M059J (cell line): ENCODE measurements at regions not wholly inside any gene's neighbourhood (a gene's known extent, or its start where the extent isn't known, plus 50 kb on each side); places are given as distances from the start of the nearest gene placed in this dataset.
A peak's percentile ranks its signal among the peaks of the same experiment; 100 is the strongest.
"Not testable (repeated sequence)": the region's sequence is repeated elsewhere in the genome, so short reads cannot be mapped to it uniquely, and the experiment has no call there.

Source experiments
- DNase-seq: peaks from one replicate; pipeline ENCODE4 v3.0.0-alpha.2; 2012; ENCODE audit warnings: low read depth

- DNase-seq = no peak
Measured at GRCh38 chr2:52017646-52018235, 985.8 kb upstream of the NRXN1 start.

- not testable (repeated sequence) for DNase-seq
Measured at GRCh38 chr2:52006821-52007366, 975.0 kb upstream of the NRXN1 start.

DNA sequence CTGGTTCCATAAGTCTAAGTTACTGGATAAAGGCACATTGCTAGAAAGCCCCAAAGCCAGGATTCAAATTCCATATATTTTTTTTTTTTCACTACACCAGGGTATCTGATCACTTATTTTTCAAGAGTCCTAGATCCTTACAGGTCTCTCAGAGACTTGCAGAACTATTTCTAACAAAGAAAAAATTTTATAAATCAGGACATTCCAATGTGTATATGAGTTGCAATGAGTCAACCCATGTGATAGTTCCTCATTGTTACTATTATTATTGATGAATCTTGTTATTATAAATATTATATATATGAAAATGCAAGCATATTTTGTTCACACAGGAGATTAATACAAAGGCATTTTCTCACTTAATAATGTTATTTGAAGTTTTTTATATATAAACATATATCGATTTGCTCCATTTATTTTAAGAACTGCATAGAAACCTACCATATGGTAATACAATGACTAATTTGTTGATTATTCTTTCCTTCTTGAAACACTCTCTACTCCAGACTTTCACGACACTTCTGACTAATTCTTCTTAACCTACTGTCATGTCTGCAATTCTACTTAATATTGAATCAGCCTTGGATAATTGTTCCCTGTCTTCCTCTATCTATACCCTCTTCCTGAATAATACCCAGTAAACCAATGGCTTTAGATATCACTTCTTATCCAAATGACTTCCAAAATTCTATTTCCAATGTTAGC, 968.4 kb upstream of the NRXN1 start:
- DNase-seq = no peak

DNA sequence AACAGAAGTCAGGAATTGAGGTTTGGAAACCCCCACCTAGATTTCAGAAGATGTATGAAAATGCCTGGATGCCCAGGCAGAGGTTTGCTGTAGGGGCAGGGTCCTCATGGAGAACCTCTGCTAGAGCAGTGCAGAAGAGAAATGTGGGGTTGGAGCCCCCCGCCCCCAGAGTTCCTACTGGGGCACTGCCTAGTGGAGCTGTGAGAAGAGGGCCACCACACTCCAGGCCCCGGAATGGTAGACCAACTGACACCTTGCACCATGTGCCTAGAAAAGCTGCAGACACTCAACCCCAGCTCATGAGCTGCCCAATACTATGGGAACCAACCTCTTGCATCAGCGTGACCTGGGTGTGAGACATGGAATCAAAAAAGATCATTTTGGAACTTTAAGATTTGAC, 967.0 kb upstream of the NRXN1 start:
- no peak for DNase-seq

- DNase-seq = no peak
Measured at GRCh38 chr2:51997571-51997970, 965.6 kb upstream of the NRXN1 start.

GRCh38 chr2:51995293-51995692, 963.4 kb upstream of the NRXN1 start:
- peak; percentile 38 for DNase-seq

- no peak for DNase-seq
Measured at GRCh38 chr2:51994123-51994763, 962.3 kb upstream of the NRXN1 start.

DNA sequence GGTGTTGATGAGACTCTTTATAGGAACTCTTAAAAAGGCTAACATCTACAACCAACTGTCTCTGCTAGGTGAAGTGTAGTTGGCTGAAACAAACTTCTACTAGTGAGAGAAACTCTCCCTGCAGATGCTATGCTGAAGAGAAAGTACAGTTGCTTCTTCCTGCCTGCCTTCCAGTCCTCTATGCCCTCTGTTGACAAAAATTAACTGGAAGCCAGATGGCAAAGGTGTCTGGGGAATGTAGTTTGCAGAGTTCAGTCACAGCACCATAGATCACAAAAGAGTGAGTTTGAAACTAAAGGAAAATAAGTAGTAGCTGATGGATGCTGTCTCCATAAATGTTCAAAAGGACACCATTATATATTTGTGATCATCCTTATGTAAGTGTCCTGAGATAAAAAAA, 958.8 kb upstream of the NRXN1 start:
- no peak for DNase-seq

DNA sequence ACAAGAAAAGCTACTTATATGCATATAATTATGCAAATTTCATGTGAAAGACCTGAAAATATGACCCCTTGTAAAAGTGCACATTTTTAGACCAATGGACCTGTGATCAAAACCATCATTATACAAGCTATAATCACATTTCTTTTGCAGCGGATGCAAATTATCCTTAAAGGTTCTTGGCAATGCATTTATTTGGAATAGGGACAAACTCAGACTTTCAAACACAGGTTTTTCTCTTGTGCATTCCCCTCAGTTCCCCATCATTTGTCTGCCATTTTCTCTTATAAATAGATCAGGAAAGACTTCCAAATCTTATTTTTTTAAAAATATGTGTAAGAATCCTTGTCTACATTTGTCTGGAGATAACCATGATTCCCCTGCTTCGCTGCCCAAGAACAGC, 954.2 kb upstream of the NRXN1 start:
- DNase-seq = no peak

DNA sequence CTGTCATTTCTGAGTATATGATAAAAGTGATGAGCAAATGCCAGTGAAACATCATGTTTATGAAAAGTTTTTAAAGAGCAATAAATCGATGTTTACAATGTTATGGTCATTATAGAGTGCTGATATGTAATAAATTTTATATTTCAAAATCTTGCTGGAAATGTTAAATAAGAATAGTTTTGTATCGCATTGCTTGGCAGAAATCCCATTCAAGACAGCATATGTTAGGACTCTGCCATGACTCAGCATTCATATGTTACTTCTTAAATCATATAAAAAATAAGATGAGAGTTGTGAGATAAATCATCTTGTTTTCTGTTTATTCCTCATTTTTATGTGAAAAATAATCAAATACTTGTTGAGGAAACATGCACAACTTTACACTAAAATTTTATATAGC, 949.9 kb upstream of the NRXN1 start:
- DNase-seq = no peak

DNA sequence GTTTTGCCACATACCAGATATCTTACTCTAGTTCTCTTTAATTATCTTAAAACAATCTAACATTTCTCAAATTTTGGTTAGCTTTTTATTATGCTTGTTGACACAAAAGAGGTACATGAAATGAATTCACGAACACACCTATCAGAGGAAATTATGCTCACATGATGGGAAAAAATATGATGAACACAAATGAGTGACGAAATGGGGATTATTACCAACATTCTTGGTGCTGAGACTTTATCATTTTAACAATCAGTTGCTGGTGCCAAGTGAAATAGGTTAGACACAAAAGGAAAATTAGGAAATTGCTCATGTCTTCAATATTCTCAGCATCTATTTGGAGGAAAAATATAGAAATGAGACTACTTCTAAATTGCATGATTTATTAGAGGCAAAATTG, 944.7 kb upstream of the NRXN1 start:
- DNase-seq = no peak

GRCh38 chr2:51971136-51971535, 939.2 kb upstream of the NRXN1 start:
- DNase-seq = no peak

DNA sequence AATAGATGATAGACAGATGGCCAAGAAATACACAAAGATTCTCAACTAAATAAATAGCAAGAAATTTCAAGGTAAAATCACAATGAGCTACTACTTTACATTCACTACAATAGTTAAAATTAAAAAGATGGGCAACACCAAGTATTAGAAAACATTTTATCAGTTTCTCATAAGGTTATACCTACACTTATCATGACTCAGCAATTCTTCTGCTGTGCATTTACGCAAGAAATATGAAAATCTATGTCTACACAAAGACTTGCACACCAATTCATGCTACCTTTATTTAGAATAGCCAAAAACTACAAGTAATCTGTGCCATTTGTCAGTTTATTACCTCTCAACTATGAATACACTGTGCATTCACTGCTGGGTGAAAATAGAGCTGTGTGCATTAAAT, 937.4 kb upstream of the NRXN1 start:
- DNase-seq = no peak

GRCh38 chr2:51960841-51961335, 929.0 kb upstream of the NRXN1 start:
- no peak for DNase-seq

DNA sequence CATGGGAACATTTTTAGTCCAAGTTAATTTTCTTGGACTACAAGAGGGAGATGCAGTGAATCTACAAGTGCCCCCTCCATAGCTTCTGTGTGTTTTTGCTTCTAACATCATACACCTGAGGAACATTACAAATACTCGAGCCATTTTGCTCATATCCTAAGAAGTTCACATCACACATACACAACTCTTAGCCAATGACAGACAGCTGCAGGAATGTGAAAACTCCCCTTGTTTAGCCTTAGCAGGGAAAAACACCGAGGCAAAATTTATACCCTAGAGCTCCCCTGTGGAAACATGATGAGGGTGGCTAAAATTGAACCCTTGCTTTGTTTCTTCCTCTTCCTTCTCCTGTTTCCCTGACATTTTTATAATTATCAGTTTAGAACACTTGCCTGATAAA, 928.3 kb upstream of the NRXN1 start:
- DNase-seq = no peak

DNA sequence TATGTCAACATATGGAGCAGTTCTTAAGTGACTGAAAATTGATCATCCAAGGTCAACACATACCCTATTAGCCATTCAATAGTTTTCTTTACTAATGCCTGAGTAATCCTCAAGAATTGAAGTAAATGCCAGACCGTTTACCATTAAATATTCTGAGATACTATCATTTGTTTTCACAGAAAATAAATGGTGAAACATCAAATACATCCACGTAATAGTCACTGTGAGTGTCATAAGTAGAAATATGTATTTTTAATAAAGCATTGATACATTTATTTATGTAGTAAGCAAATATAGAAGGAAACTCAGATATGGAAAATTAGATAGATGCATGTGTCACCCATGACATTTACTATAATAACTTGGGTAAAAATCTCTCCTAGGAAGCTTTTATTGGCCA, 927.8 kb upstream of the NRXN1 start:
- no peak for DNase-seq

DNA sequence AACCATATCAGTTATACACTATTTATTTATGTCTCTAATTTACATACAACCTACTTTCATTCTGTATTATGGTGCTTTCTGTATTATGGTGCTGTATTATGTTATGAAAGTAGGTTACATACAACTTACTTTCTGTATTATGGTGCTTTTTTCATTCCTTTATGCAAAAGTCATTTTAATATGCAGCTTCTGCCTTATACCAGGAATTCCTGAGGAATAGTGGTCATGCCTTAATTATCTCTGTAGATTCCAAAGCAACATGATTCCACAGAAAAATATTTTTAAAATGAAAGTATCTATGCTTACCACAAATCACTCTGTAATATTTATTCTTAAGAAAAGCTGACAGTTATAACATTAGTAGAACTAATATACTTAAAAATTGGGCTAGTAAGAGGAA, 922.0 kb upstream of the NRXN1 start:
- peak; percentile 0 for DNase-seq

DNA sequence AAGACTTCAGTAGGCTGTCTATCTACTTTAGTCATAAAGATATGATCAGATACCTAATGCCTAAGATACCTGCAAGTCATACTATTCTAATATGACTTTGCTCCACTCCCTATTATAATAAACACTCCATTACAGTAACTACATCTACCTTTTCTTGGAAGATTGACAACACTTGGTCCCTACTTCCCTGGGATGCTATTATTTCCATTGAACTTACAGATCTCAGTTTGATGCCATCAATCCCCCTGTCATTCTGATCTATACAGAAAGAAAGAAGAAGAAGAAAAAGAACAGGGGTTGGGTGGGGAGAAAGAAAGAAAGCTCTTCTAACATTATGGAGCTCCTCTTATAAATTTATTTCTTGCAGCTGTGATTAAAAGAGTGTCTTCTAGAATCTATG, 889.1 kb upstream of the NRXN1 start:
- no peak for DNase-seq

DNA sequence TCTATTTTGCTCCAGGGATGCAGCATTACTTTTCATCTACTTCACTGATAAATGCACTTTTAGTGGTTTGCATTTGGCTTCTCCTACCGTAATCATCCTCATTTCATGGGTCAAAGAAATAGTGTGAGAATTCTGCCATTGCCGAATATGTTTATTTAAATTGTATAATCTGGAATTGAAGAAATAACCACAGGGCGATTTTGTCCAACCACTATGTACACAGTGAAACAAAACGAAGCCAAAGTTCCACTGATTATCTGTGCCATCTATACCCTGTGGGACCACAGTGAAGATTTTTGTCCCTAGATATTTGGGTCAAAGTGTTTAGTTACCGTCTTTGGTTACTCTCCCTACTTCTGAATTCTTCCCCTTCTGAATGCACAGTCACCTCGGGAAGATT, 888.6 kb upstream of the NRXN1 start:
- peak; percentile 2 for DNase-seq

DNA sequence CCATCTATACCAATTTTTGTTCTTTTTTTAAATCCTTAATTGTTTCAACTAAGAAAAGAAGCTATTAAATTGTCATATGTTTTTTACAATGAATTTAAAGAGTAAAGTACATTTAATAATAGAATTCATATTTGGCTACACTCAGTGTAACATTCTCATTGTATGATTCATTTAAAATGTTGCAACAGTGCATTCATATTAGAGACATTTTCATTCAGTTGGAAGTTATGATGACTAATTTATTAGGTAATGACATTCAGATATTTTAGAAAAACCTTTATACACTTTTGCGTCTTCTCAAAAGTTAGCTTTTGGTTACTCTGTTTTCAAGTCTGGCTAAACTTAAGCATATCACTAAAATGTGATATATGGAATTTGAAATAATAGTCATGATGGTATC, 887.5 kb upstream of the NRXN1 start:
- DNase-seq = no peak

- no peak for DNase-seq
Measured at GRCh38 chr2:51918113-51918512, 886.2 kb upstream of the NRXN1 start.

DNA sequence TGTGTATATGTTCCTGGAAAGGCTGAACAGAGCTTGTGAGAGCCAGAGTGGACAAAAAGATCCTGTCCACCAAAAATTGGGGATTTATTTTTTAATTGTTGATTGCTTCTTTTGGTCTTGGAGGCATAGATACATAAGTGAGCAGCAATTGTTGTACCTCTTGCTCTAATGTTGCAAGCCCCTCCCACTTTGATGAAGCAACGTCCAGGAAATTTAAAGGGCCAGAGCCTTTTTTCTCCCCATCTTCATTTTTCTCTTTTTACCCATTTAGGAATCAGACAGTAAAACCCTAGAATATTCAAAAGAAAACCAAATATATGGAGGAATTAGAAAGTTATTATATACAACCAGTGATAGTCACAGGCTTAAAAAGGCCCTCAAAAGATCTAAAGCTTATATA, 871.8 kb upstream of the NRXN1 start:
- DNase-seq = no peak

DNA sequence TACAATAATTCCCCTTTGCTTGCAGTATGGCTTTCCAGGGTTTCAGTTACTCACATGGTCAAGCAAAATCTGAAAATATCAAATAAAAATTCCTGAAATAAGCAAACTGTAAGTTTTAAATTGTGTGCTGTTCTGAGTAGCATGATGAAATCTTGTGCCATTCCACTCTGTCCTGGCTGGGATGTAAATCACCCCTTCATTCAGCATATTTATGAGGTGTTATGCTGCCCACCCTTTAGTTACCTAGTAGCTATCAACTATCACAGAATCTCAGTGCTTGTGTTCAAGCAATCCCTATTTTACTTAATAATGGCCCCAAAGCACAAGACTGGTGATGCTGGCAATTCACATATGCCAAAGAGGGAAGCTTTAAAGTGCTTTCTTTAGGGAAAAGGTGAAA, 867.7 kb upstream of the NRXN1 start:
- DNase-seq = no peak
